ENCODE measurements at regions not wholly inside any gene's neighbourhood (a gene's known extent, or its start where the extent isn't known, plus 50 kb on each side); places are given as distances from the start of the nearest gene placed in this dataset.

DNA sequence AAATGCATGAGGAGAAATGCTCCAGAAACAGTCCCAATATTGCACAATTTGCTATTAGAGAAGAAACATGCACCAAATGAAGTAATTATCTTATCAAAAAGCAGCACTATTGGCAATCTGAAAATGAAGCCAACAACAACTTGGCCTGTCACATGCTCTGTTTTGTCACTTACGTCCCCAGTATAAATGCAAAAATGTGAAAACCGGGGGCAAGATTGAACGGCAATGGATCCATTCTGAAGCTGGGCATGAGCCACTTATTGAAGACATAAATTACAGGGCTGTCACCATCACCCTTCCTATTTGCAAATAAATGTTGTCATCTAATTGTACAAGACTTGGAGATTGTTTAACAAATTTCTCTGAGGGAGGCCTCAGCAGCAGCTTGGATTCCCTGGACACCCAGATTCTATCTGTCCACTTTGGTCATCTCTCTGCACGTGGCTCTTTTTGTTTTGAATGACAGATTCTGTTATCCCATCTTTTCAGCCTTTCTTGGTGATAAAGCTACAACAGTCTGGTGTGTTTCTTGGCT lies 180.2 kb upstream of the CDH5 start:
- TF ChIP-seq YY1 (IDR thresholded peaks at IDR 0.05; ENCODE audit: low read depth), result no peak
- TF ChIP-seq CEBPB (IDR thresholded peaks at IDR 0.05), result no peak
- TF ChIP-seq EGR1 (IDR thresholded peaks at IDR 0.05), result no peak
- no peak for TF ChIP-seq TAF1 (IDR thresholded peaks at IDR 0.05; ENCODE audit: low read depth)
- TF ChIP-seq NFIC (IDR thresholded peaks at IDR 0.05), result no peak
- TF ChIP-seq, protein P1, sequence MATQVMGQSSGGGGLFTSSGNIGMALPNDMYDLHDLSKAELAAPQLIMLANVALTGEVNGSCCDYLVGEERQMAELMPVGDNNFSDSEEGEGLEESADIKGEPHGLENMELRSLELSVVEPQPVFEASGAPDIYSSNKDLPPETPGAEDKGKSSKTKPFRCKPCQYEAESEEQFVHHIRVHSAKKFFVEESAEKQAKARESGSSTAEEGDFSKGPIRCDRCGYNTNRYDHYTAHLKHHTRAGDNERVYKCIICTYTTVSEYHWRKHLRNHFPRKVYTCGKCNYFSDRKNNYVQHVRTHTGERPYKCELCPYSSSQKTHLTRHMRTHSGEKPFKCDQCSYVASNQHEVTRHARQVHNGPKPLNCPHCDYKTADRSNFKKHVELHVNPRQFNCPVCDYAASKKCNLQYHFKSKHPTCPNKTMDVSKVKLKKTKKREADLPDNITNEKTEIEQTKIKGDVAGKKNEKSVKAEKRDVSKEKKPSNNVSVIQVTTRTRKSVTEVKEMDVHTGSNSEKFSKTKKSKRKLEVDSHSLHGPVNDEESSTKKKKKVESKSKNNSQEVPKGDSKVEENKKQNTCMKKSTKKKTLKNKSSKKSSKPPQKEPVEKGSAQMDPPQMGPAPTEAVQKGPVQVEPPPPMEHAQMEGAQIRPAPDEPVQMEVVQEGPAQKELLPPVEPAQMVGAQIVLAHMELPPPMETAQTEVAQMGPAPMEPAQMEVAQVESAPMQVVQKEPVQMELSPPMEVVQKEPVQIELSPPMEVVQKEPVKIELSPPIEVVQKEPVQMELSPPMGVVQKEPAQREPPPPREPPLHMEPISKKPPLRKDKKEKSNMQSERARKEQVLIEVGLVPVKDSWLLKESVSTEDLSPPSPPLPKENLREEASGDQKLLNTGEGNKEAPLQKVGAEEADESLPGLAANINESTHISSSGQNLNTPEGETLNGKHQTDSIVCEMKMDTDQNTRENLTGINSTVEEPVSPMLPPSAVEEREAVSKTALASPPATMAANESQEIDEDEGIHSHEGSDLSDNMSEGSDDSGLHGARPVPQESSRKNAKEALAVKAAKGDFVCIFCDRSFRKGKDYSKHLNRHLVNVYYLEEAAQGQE (IDR thresholded peaks at IDR 0.05; ENCODE audit: low read depth), result no peak
- TF ChIP-seq CREB1 (IDR thresholded peaks at IDR 0.05; ENCODE audit: low read depth), result no peak
- no peak for TF ChIP-seq EP300 (IDR thresholded peaks at IDR 0.05; ENCODE audit: borderline replicate concordance)
- no peak for TF ChIP-seq TEAD4 (IDR thresholded peaks at IDR 0.05)
- TF ChIP-seq, protein P2, sequence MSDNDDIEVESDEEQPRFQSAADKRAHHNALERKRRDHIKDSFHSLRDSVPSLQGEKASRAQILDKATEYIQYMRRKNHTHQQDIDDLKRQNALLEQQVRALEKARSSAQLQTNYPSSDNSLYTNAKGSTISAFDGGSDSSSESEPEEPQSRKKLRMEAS (IDR thresholded peaks at IDR 0.05), result no peak
- TF ChIP-seq, protein P3, sequence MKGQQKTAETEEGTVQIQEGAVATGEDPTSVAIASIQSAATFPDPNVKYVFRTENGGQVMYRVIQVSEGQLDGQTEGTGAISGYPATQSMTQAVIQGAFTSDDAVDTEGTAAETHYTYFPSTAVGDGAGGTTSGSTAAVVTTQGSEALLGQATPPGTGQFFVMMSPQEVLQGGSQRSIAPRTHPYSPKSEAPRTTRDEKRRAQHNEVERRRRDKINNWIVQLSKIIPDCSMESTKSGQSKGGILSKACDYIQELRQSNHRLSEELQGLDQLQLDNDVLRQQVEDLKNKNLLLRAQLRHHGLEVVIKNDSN (IDR thresholded peaks at IDR 0.05), result no peak
- TF ChIP-seq ZBTB7A (IDR thresholded peaks at IDR 0.05; ENCODE audit: low read depth), result no peak
- TF ChIP-seq RAD21 (IDR thresholded peaks at IDR 0.05; ENCODE audit: low read depth), result no peak
- TF ChIP-seq FOXM1 (IDR thresholded peaks at IDR 0.05; ENCODE audit: borderline replicate concordance, low read depth), result no peak
- TF ChIP-seq TCF12 (IDR thresholded peaks at IDR 0.05; ENCODE audit: low read depth), result no peak

DNA sequence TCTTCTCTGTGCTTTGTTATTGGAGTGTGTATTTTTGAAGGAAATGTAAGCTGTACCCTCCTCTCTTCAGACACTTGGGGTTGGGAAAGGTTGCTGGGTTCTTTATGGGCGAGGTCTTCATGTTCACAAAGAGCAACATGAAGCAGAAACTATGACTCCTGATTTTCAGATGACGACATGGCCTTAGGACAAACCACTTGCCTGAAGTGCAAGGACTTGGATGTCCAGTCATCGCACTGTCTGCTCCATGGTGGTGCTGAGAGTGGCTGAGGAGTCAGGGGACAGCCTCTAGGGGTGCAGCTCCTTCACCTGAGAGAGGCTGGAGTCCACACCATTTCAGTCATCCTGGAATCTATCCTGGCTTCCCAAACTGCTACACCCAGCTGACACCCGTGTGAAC lies 183.9 kb upstream of the CDH5 start:
- TF ChIP-seq TEAD4 (IDR thresholded peaks at IDR 0.05), result no peak
- TF ChIP-seq ZBTB7A (IDR thresholded peaks at IDR 0.05; ENCODE audit: low read depth), result no peak

DNA sequence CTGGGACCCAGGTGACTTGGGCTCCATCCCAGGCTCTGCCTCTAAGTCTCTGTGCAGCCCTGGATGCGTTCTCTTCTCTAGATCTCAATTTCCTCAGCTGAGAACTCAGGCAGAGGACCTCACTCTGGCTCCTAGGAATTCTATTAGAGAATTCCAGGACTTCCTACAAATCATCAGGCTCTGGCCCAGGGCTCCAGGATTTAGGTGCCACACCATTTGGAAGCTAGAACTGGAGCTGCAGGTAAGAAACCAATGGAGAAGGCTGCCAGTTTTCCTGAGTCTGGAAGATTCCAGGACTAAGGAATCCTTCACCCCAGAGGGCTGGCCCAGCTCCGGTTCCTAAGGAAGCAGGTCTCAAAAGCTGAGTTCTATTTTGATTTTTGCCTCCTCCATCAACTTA lies 189.8 kb upstream of the CDH5 start:
- TF ChIP-seq NFIC (IDR thresholded peaks at IDR 0.05) (no peak), YY1 (IDR thresholded peaks at IDR 0.05; ENCODE audit: low read depth) (no peak), CEBPB (IDR thresholded peaks at IDR 0.05) (no peak), EP300 (IDR thresholded peaks at IDR 0.05; ENCODE audit: borderline replicate concordance) (no peak), TAF1 (IDR thresholded peaks at IDR 0.05; ENCODE audit: low read depth) (no peak), TCF12 (IDR thresholded peaks at IDR 0.05; ENCODE audit: low read depth) (no peak), ZBTB7A (IDR thresholded peaks at IDR 0.05; ENCODE audit: low read depth) (no peak), EGR1 (IDR thresholded peaks at IDR 0.05) (no peak), TEAD4 (IDR thresholded peaks at IDR 0.05) (no peak), FOXM1 (IDR thresholded peaks at IDR 0.05; ENCODE audit: borderline replicate concordance, low read depth) (no peak)
- TF ChIP-seq, protein P2 (IDR thresholded peaks at IDR 0.05), result no peak
- TF ChIP-seq, protein P3 (IDR thresholded peaks at IDR 0.05), result no peak

DNA sequence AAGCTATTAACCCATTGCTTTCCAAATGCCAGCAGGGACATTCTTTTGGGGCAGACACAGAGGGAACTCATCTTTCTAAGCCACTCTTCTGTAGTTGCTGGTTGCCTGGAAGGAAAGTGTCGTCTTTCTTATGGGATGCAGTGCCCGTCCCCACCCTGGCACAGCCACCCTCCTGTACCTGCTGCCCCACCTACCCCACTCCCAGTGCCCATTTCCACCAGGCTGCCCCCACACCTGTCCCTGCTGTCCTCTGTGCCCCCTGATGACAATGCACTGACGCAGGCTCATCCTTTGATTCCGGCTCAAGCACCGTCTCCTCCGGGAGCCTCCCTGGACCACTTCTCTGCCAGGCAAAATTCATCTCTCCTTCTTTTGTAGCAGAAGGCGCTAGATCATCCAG lies 190.4 kb upstream of the CDH5 start:
- TF ChIP-seq FOXM1 (IDR thresholded peaks at IDR 0.05; ENCODE audit: borderline replicate concordance, low read depth), result no peak
- TF ChIP-seq, protein P2 (IDR thresholded peaks at IDR 0.05), result no peak

DNA sequence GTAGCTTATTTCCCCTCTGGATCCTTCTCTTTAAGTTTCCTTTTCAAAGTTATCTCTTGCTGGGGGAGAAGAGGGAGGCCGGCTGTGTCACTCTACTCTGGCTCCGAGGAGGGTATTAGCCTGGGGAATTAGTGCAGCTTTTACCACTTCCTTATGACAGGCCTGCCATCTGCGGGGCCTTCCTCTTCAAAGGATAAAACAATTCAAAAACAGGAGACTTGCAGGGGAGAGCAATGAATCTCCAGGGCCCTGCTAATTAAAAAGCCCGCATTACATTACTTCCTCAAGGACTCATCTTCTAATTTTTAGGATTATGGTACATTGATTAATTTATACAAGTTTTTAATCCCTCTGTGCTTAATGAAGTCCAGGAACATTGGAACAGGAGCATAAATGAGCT lies 190.9 kb upstream of the CDH5 start:
- no peak for TF ChIP-seq TEAD4 (IDR thresholded peaks at IDR 0.05)
- TF ChIP-seq, protein P1 (IDR thresholded peaks at IDR 0.05; ENCODE audit: low read depth), result no peak
- TF ChIP-seq EGR1 (IDR thresholded peaks at IDR 0.05), result no peak
- no peak for TF ChIP-seq CEBPB (IDR thresholded peaks at IDR 0.05)
- TF ChIP-seq TAF1 (IDR thresholded peaks at IDR 0.05; ENCODE audit: low read depth), result no peak
- no peak for TF ChIP-seq NFIC (IDR thresholded peaks at IDR 0.05)
- TF ChIP-seq TCF12 (IDR thresholded peaks at IDR 0.05; ENCODE audit: low read depth), result no peak

DNA sequence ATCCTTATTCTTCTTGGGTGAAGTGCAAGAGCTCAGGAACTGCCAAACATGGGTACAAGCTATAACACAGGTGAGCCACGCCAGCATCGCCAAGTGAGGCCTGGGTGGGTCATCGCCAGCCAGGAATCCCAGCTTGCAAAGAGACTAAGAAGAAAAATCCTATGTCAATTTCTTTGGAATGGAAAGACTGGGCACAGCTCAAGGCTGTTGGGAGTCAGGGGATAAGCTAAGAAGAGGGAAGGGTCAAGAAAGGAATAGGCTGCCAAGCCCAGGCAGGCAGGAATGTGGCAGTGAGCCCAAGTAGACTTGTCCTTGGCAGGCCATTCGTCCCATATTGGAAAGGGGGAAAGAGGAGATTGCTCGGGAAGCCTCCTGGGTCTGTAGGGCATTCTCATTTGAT lies 191.4 kb upstream of the CDH5 start:
- TF ChIP-seq, protein P2 (IDR thresholded peaks at IDR 0.05), result no peak
- TF ChIP-seq FOXM1 (IDR thresholded peaks at IDR 0.05; ENCODE audit: borderline replicate concordance, low read depth) (no peak), TAF1 (IDR thresholded peaks at IDR 0.05; ENCODE audit: low read depth) (no peak), EP300 (IDR thresholded peaks at IDR 0.05; ENCODE audit: borderline replicate concordance) (no peak), RAD21 (IDR thresholded peaks at IDR 0.05; ENCODE audit: low read depth) (no peak), YY1 (IDR thresholded peaks at IDR 0.05; ENCODE audit: low read depth) (no peak), ZBTB7A (IDR thresholded peaks at IDR 0.05; ENCODE audit: low read depth) (no peak), TCF12 (IDR thresholded peaks at IDR 0.05; ENCODE audit: low read depth) (no peak), NFIC (IDR thresholded peaks at IDR 0.05) (no peak), CEBPB (IDR thresholded peaks at IDR 0.05) (no peak), TEAD4 (IDR thresholded peaks at IDR 0.05) (no peak), CREB1 (IDR thresholded peaks at IDR 0.05; ENCODE audit: low read depth) (no peak), EGR1 (IDR thresholded peaks at IDR 0.05) (no peak)
- TF ChIP-seq, protein P1 (IDR thresholded peaks at IDR 0.05; ENCODE audit: low read depth), result no peak
- TF ChIP-seq, protein P3 (IDR thresholded peaks at IDR 0.05), result no peak

Data from Ishikawa (cell line).